Vagina (tissue), 2 donors: ENCODE measurements at regions not wholly inside any gene's neighbourhood (a gene's known extent, or its start where the extent isn't known, plus 50 kb on each side); places are given as distances from the start of the nearest gene placed in this dataset.

Source experiments
- DNase-seq, 2 donors: peaks; one replicate each; pipeline ENCODE4 v3.0.0-alpha.2; 2017; ENCODE audit errors: extremely low spot score in 2 of 2
- H3K27ac ChIP-seq: fragments of 200-600 bp; sonication (generic); one replicate; pipeline ENCODE4 v1.5.1; 2019
- H3K27me3 ChIP-seq: fragments of 200-600 bp; sonication (generic); one replicate; pipeline ENCODE4 v1.5.1; 2019
- H3K36me3 ChIP-seq, 2 donors: fragments of 200-600 bp; sonication (generic); one replicate each; pipeline ENCODE4 v1.5.1; 2017 to 2019
- H3K4me1 ChIP-seq: fragments of 200-600 bp; sonication (generic); one replicate; pipeline ENCODE4 v1.5.1; 2019
- H3K4me3 ChIP-seq, 2 donors: fragments of 200-600 bp; sonication (generic); 1 replicate in 1 of 2; 2 replicates in 1 of 2; pipeline ENCODE4 v1.5.1; 2016 to 2019
- H3K9me3 ChIP-seq: fragments of 200-600 bp; sonication (generic); one replicate; pipeline ENCODE4 v1.5.1; 2019
- CTCF ChIP-seq, 3 experiments: fragments of 450-650 bp in 2 of 3; fragments of 200-600 bp in 1 of 3; sonication (generic) in 1 of 3; IDR thresholded peaks; one replicate each; pipeline ENCODE4 v1.5.1; 2017 to 2019; ENCODE audit warnings: antibody characterized with exemption in 3 of 3, mild to moderate bottlenecking in 2 of 3, moderate library complexity in 2 of 3
- POLR2A ChIP-seq, 2 donors: fragments of 450-650 bp; IDR thresholded peaks; one replicate each; pipeline ENCODE4 v1.6.1; 2017; ENCODE audit warnings: antibody characterized with exemption in 2 of 2, mild to moderate bottlenecking in 2 of 2, moderate library complexity in 2 of 2
- POLR2AphosphoS5 ChIP-seq, 2 donors: sonication (generic); formaldehyde crosslinking; IDR thresholded peaks; one replicate each; pipeline ENCODE4 v1.9.0; 2017; ENCODE audit warnings: antibody characterized with exemption in 2 of 2, mild to moderate bottlenecking in 2 of 2, low read depth in 1 of 2; ENCODE audit not compliant: insufficient read depth in 1 of 2
- intact Hi-C: fragments of 100-400 bp; cut with DNase I; formaldehyde crosslinking; loops from one replicate; pipeline ENCODE4 v1.15.1; 2023

- peak overlapping the region; percentile 21 for H3K27ac ChIP-seq
- peaks cover 20% of the 10 kb centered on the region for H3K4me1 ChIP-seq
- peak overlapping the region; percentile 51 to 76 for H3K4me3 ChIP-seq
- intact Hi-C loops, result no loop called here
- no peaks in the 10 kb centered on the region for H3K36me3 ChIP-seq
- H3K9me3 ChIP-seq, result no peaks in the 10 kb centered on the region
- no peaks in the 10 kb centered on the region for H3K27me3 ChIP-seq
- TF ChIP-seq POLR2A (IDR thresholded peaks at IDR 0.05) (peak in 1 of 2 donors; percentile 17), CTCF (IDR thresholded peaks at IDR 0.05) (no peak)
- no peak for DNase-seq
These were observed 86.5 kb upstream of the EPB41L3 start for GRCh38 chr18:5630057-5630899.

- no peaks in the 10 kb centered on the region for H3K27me3 ChIP-seq
These were observed 84.9 kb upstream of the EPB41L3 start for GRCh38 chr18:5628512-5629255.

GRCh38 chr18:5627776-5628511 lies 84.1 kb upstream of the EPB41L3 start:
- Histone ChIP-seq H3K9me3 (no peaks in the 10 kb centered on the region), H3K4me1 (peaks cover 20% of the 10 kb centered on the region), H3K4me3 (peak overlapping the region; percentile 51 to 76), H3K27ac (no peak overlapping the region), H3K36me3 (no peaks in the 10 kb centered on the region), H3K27me3 (no peaks in the 10 kb centered on the region)
- no peak for DNase-seq
- intact Hi-C loops, result no loop called here
- no peak for TF ChIP-seq POLR2A (IDR thresholded peaks at IDR 0.05)
- no peak for TF ChIP-seq POLR2AphosphoS5 (IDR thresholded peaks at IDR 0.05; ENCODE audit: insufficient read depth in 1 of 2, low read depth in 1 of 2)
- TF ChIP-seq CTCF (IDR thresholded peaks at IDR 0.05), result no peak

More at GRCh38 chr18:5628512-5629255, 84.9 kb upstream of the EPB41L3 start:
- Histone ChIP-seq H3K9me3 (no peaks in the 10 kb centered on the region), H3K4me3 (peak overlapping the region; percentile 51 to 76), H3K4me1 (peaks cover 20% of the 10 kb centered on the region), H3K36me3 (no peaks in the 10 kb centered on the region), H3K27ac (no peak overlapping the region)
- TF ChIP-seq CTCF (IDR thresholded peaks at IDR 0.05), result no peak
- TF ChIP-seq POLR2A (IDR thresholded peaks at IDR 0.05), result no peak
- TF ChIP-seq POLR2AphosphoS5 (IDR thresholded peaks at IDR 0.05; ENCODE audit: insufficient read depth in 1 of 2, low read depth in 1 of 2), result no peak
- DNase-seq, result no peak
- intact Hi-C loops, result no loop called here

GRCh38 chr18:5626130-5626880 lies 82.5 kb upstream of the EPB41L3 start:
- no peak for DNase-seq
- no peaks in the 10 kb centered on the region for H3K9me3 ChIP-seq
- no peak overlapping the region for H3K4me3 ChIP-seq
- H3K4me1 ChIP-seq, result peaks cover 20% of the 10 kb centered on the region
- H3K27ac ChIP-seq, result no peak overlapping the region
- H3K27me3 ChIP-seq, result no peaks in the 10 kb centered on the region
- no peaks in the 10 kb centered on the region for H3K36me3 ChIP-seq
- intact Hi-C loops, result no loop called here
- TF ChIP-seq POLR2AphosphoS5 (IDR thresholded peaks at IDR 0.05; ENCODE audit: insufficient read depth in 1 of 2, low read depth in 1 of 2), result no peak
- TF ChIP-seq POLR2A (IDR thresholded peaks at IDR 0.05), result no peak
- no peak for TF ChIP-seq CTCF (IDR thresholded peaks at IDR 0.05)
